ENCODE measurements at regions not wholly inside any gene's neighbourhood (a gene's known extent, or its start where the extent isn't known, plus 50 kb on each side); places are given as distances from the start of the nearest gene placed in this dataset.

DNA sequence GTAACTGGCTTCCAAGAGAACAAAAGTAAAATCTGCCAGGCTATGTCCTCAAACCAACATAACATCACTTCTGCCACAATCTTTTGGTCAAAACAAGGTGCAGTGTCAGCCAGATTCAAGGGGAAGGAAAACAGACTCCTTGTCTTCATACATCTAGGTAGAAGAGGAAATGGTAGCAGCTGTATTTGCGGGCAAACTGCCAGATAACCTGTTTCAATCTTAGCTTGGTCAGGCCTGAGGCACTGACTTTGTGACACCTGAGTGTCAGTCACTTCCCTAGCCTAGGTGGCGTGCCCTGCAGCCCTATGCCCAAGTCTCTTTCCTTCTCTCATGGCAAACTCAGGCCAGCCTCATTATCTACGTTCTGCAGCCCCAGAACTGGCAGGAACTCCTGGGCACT is 146.2 kb upstream of the JADE1 start:
- no peak for TF ChIP-seq EZH2phosphoT487 (IDR thresholded peaks at IDR 0.05; ENCODE audit: borderline replicate concordance)
- TF ChIP-seq, protein P1, sequence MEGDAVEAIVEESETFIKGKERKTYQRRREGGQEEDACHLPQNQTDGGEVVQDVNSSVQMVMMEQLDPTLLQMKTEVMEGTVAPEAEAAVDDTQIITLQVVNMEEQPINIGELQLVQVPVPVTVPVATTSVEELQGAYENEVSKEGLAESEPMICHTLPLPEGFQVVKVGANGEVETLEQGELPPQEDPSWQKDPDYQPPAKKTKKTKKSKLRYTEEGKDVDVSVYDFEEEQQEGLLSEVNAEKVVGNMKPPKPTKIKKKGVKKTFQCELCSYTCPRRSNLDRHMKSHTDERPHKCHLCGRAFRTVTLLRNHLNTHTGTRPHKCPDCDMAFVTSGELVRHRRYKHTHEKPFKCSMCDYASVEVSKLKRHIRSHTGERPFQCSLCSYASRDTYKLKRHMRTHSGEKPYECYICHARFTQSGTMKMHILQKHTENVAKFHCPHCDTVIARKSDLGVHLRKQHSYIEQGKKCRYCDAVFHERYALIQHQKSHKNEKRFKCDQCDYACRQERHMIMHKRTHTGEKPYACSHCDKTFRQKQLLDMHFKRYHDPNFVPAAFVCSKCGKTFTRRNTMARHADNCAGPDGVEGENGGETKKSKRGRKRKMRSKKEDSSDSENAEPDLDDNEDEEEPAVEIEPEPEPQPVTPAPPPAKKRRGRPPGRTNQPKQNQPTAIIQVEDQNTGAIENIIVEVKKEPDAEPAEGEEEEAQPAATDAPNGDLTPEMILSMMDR (conservative IDR thresholded peaks at IDR 0.05; ENCODE audit: low read length): no peak
- Histone ChIP-seq H3K9me2 (replicated peaks; ENCODE audit: low read depth, low read length) (no peaks in the 10 kb centered on the region), H3K36me3 (ENCODE audit: insufficient read depth, low read length) (no peaks in the 10 kb centered on the region), H3K9me3 (ENCODE audit: insufficient read depth, low read depth, low read length) (no peaks in the 10 kb centered on the region), H3K4me2 (ENCODE audit: low read depth, low read length, poor library complexity, severe bottlenecking) (no peak overlapping the region), H3K79me2 (ENCODE audit: insufficient read depth, low read length) (no peaks in the 10 kb centered on the region), H3K9ac (ENCODE audit: low read depth, low read length, poor library complexity, severe bottlenecking) (no peak overlapping the region), H3F3A (ENCODE audit: low read depth) (no peaks in the 10 kb centered on the region), H3K4me1 (ENCODE audit: insufficient read depth, low read length, poor library complexity, severe bottlenecking) (no peaks in the 10 kb centered on the region), H3K27me3 (ENCODE audit: insufficient read depth, low read length, poor library complexity, severe bottlenecking) (no peaks in the 10 kb centered on the region), H4K20me1 (ENCODE audit: insufficient read depth, low read length, poor library complexity, severe bottlenecking) (no peaks in the 10 kb centered on the region), H3K4me3 (ENCODE audit: low read length, poor library complexity, severe bottlenecking) (no peak overlapping the region), H2AFZ (ENCODE audit: low read length) (no peak overlapping the region)

DNA sequence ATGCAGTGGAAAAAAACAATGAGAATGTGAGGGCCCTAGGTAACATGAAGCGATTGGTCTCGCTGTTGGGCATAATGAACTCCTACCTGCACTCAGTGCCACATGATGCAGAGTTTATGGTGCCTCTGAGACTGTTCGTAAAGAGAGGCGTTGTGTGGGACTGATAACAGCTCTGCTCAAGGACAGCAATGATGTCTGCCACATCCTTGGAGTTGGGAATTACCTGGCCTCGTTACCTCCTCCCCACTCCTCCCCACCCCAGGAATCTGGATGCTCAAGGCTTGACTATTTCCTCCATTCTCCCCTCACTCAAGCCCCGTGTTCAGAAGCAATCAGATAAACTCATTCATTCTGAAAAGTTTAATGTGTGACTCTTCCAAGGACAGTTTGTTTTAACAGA is 148.0 kb upstream of the JADE1 start:
- Histone ChIP-seq H2AFZ (ENCODE audit: low read length) (no peak overlapping the region), H3K9me2 (replicated peaks; ENCODE audit: low read depth, low read length) (no peaks in the 10 kb centered on the region), H3K9ac (ENCODE audit: low read depth, low read length, poor library complexity, severe bottlenecking) (no peak overlapping the region), H3K4me3 (ENCODE audit: low read length, poor library complexity, severe bottlenecking) (no peak overlapping the region), H3K79me2 (ENCODE audit: insufficient read depth, low read length) (no peaks in the 10 kb centered on the region), H3K4me1 (ENCODE audit: insufficient read depth, low read length, poor library complexity, severe bottlenecking) (no peaks in the 10 kb centered on the region), H3K4me2 (ENCODE audit: low read depth, low read length, poor library complexity, severe bottlenecking) (no peak overlapping the region), H3K9me3 (ENCODE audit: insufficient read depth, low read depth, low read length) (no peaks in the 10 kb centered on the region), H3K36me3 (ENCODE audit: insufficient read depth, low read length) (no peaks in the 10 kb centered on the region), H3F3A (ENCODE audit: low read depth) (no peaks in the 10 kb centered on the region), H4K20me1 (ENCODE audit: insufficient read depth, low read length, poor library complexity, severe bottlenecking) (no peaks in the 10 kb centered on the region), H3K27me3 (ENCODE audit: insufficient read depth, low read length, poor library complexity, severe bottlenecking) (no peaks in the 10 kb centered on the region)
- TF ChIP-seq, protein P1 (conservative IDR thresholded peaks at IDR 0.05; ENCODE audit: low read length): no peak
- no peak for TF ChIP-seq EZH2phosphoT487 (IDR thresholded peaks at IDR 0.05; ENCODE audit: borderline replicate concordance)

DNA sequence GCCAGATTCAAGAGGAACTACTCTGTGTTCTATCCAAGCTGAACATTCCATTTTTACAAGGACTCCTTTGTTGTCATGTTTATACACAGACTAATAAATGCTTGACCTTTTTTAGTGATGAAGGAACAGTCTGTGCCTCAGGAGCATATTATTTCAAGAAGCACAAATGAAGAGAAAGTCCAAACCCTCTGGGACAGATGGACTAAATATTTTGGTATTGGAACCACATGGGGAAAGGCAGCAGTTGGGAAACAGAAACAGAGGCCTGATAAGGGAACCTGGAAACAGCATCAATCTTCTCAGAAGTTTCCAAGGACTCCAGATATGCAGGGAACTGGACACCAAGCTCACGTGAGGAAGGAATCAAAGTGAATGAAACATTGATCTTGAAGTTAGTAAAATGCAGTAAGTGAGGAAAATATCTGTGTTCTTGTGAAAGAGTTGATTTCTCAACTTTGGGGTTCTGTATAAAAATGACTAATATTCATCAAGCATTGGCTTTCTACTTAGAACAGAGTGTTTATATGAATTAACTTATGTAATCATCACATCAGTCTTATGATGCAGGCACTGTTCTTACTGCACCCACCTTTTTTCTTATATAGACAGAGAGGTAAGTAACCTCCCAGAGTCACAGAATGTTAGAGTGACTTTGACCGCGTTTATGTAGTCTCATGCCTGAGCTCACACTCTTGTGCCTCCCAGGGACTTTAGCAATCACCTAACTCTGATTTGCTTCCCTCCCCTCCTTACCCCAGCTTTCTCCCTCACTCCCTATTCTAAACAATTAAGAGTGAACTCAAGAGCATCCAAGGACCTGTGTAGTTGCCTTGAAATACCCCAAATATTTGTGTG is 148.9 kb upstream of the JADE1 start:
- no peaks in the 10 kb centered on the region for H3K9me3 ChIP-seq (ENCODE audit: insufficient read depth, low read depth, low read length)
- H2AFZ ChIP-seq (ENCODE audit: low read length): no peak overlapping the region
- no peaks in the 10 kb centered on the region for H3F3A ChIP-seq (ENCODE audit: low read depth)
- TF ChIP-seq, protein P1 (conservative IDR thresholded peaks at IDR 0.05; ENCODE audit: low read length): no peak
- no peak for TF ChIP-seq EZH2phosphoT487 (IDR thresholded peaks at IDR 0.05; ENCODE audit: borderline replicate concordance)
- no peaks in the 10 kb centered on the region for H4K20me1 ChIP-seq (ENCODE audit: insufficient read depth, low read length, poor library complexity, severe bottlenecking)
- no peaks in the 10 kb centered on the region for H3K79me2 ChIP-seq (ENCODE audit: insufficient read depth, low read length)
- H3K36me3 ChIP-seq (ENCODE audit: insufficient read depth, low read length): no peaks in the 10 kb centered on the region
- H3K9me2 ChIP-seq (replicated peaks; ENCODE audit: low read depth, low read length): no peaks in the 10 kb centered on the region
- no peaks in the 10 kb centered on the region for H3K4me1 ChIP-seq (ENCODE audit: insufficient read depth, low read length, poor library complexity, severe bottlenecking)
- H3K4me2 ChIP-seq (ENCODE audit: low read depth, low read length, poor library complexity, severe bottlenecking): no peak overlapping the region
- no peak overlapping the region for H3K4me3 ChIP-seq (ENCODE audit: low read length, poor library complexity, severe bottlenecking)
- no peaks in the 10 kb centered on the region for H3K27me3 ChIP-seq (ENCODE audit: insufficient read depth, low read length, poor library complexity, severe bottlenecking)
- no peak overlapping the region for H3K9ac ChIP-seq (ENCODE audit: low read depth, low read length, poor library complexity, severe bottlenecking)
